ENCODE measurements at regions not wholly inside any gene's neighbourhood (a gene's known extent, or its start where the extent isn't known, plus 50 kb on each side); places are given as distances from the start of the nearest gene placed in this dataset.
"Not testable (repeated sequence)": the region's sequence is repeated elsewhere in the genome, so short reads cannot be mapped to it uniquely, and the experiment has no call there.

DNA sequence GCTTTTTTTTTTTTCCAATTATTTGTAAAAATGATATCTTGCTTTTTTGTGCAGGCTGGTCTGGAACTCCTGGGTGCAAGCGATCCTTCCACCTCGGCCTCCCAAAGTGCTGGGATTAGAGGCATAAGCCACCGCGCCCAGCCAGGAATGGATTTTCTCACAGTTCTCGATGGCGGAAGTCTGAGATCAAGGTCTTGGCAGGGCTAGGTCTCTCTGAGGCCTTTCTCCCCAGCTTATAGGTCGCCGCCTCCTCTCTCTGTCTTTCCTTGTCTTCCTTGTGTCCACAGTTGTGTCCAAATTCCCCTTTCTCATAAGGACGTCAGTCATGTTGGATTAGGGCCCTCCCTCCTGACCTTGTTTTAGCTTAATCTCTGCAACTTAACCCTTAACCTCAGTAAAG is 200.5 kb downstream of the UQCRFS1 start:
- DNase-seq (ENCODE audit: low read depth) = no peak

DNA sequence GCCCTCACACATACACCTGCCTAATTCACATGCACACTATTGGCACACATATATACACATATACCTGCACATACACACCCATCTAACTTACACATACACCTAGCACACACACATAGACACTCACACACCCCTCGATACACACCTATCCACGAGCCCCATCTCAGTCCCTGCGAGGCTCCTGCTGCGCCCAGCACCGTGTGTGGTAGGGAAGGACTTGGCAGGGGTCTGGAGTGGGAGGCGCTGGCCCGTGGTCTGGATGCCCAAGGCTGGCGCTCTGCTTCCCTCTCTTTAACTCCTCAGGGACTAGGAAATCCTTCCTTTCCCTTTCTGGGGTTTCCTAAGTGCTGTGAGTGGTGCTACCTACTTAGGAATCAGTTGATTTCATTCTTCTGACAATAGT is 202.7 kb downstream of the UQCRFS1 start:
- DNase-seq (ENCODE audit: low read depth) = no peak

DNA sequence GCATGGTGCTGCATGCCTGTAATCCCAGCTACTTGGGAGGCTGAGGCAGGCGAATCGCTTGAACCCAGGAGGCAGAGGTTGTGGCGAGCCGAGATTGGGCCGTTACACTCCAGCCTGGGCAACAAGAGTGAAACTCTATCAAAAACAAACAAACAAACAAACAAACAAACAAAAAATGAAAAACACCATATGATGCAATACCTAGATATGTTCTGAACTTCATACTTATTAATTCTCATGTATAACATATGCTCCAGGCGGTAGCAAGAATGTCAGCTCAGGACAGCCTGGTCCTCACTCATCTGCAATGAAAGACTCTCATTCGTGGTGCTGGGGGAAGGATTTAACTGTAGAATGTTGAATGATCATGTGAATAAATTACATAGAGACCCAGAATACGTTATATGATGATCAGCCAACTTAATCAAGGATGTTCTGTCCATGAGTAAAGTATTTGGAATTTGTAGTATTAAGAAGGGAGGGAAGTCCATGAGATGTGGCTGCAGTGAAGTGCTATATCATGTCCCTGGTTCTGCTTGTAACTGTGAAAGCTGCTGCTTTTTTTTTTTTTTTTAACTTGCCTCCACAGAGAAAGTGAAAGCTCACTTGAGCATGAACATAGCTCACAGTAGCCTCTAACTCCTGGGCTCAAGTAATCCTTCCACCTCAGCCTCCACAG is 206.8 kb downstream of the UQCRFS1 start:
- DNase-seq (ENCODE audit: low read depth) = no peak

DNA sequence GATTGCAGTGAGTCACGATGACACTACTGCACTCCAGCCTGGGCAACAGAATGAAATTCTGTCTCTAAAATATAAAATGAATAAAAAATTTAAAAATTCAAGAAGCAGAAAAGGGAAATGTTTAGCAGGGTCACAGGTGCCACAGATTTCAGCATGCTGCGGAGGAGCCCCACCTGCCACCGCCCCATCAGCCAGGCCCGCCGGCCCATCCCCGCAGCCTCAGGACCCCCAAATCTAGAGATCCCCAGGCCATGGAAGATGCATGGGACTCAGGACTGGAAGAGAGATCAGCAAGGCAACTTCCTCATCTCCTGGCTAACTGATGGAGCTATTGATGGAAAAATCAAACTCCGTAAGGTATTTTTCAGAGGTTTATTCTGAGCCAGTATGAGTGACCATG is 208.2 kb downstream of the UQCRFS1 start:
- no peak for DNase-seq (ENCODE audit: low read depth)

DNA sequence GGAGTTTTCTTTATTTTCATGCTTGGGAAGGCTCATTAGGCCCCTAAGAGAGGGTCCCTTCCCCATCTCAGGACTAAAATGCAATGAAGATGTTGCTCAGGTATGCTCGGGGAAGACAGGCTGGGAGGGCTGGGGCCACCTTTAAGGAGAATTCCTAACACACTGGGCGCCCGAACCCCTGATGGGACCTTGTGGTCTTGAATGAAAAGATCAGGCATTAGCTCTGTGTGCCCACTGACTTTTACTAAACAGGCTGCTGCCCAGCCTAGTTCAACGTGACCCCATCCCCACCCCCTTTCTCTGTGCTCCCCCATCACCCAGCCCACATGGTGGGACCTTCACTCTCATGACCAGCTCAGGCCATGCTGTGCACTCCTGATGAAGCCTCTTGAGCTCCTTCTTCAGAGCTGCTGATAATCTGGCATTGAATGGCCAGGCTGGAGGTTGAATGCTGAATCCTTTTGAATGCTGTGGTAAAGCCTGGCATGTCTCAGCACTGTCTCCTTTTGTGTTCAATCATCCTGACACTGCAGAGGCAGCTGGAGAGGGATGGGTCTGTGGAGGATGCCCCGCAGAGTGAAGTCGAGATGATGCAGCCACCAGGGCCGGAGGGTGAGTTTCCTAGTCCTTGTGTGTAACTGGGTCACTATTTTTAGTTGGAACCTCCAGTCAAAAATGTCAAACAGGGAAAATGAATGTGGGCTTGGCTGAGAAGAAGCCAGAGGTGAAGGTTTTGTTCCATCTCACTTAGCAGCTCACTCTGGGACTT is 209.1 kb downstream of the UQCRFS1 start:
- no peak for DNase-seq (ENCODE audit: low read depth)

DNA sequence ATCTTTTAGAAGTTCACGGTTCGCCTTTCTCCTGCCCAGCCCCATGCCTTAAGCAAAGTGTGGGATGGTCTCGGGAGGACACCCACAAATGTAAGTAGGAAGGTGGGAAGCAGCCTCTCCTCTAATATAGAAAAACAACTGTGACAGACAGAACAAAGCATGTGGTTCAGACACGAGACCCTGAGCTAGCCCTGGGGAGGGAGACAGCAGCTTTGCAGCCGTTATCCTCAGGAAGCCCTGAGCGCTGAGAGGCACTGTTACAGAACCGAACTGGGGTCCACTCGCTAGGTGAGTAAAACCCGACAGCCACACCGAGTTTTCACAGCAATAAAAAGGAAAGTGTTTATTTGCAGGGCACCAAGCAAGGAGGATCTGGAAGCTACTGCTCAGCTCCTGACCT is 210.6 kb downstream of the UQCRFS1 start:
- DNase-seq (ENCODE audit: low read depth) = no peak

DNA sequence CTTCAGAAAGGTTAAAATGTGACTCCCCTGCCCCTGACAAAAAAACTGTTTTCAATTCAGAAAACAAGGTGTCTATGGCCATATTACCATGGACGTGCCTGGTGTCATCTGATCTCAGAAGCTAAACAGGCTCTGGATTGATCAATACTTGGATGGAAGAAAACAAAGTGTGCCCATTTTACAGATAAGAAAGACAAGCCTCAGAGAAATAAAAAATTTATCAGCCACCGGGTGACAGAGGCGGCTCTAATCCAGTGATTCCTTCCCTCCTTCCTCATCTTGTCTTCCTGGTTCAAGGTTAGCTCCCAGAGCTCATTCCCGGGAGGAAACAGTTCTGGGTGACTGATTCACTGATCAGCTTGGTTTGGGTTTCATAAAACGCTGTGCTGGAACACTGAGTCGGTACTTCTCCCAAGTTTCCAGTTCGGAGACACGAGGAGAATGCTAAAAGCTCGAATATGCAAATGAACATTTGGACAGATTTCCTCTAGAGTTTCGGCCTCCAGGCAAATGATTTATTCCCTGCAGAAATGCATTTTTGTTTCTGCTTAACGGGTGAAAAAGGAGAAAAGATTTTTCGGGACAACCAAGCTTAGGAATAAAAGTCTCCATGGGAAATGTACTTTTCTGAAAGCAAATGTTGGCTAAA is 211.2 kb downstream of the UQCRFS1 start:
- no peak for DNase-seq (ENCODE audit: low read depth)

DNA sequence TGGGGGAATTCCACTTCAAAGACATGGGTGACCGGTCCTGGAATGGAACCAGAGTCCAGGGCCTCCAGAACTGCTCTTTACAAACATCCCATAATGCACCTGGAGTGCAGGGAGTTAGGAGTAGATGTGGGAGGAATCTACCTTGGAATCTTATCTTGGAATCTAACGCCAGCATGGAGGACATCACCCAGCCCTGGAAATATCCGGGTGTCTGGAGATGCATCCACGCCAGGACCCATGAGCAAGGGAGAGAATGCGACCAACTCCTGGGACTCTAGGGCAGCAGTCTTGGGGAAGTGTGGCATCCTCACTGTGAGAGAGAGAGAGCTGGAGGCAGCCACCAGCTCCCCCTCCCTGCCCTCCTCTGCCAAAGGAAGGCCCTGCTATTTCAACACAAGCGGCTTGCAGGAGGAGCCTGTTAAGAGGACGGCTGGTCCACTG is 211.8 kb downstream of the UQCRFS1 start:
- no peak for DNase-seq (ENCODE audit: low read depth)

DNA sequence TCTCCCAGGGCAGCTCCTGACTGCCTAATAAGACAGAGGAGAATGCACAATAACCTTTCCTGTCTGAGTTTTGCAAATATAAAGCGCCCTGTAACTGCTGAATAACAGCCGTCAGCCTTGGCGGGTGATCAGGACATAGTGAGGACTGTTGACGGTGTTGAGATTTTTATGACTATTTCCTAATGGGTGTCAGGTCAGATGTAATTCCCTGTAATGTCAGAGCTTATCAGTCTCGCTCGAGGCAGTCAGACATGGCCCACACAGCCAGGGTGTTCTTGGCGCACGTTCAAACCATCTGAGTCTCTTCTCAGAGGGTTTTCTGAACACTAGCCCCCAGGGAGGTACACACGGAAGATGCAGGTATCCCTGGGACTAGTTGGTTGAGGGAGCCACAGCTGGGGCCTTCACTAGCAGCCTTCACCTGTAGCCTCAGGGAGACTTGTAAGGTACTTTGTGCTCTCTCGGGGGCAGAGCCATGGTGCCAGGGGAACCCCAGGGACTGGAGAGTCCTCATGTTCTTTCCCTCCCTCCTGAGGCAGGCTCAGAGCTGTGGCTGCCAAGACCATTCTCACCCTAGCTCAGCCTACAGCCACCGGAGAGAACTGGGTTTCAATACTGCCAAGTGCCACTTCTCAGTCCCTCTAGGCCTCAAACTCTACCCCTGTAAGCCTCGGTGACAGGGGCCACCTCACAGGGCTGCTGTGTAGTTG is 213.1 kb downstream of the UQCRFS1 start:
- no peak for DNase-seq (ENCODE audit: low read depth)

DNA sequence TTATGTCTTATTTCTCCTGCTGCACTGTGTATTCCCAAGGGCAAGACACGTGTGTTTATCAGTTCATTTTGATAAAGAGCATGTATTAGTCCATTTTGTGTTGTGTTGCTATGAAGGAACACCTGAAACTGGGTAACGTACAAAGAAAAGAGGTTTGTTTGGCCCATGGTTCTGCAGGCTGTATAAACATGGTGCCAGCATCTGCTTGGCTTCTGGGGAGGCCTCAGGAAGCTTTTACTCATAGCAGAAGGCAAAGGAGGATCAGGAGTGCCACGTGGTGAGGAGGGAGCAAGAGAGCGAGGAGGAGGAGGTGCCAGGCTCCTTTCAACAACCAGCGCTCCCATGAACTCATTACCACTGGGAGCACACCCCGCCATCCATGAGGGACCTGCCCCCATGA is 214.0 kb downstream of the UQCRFS1 start:
- DNase-seq (ENCODE audit: low read depth) = no peak

DNA sequence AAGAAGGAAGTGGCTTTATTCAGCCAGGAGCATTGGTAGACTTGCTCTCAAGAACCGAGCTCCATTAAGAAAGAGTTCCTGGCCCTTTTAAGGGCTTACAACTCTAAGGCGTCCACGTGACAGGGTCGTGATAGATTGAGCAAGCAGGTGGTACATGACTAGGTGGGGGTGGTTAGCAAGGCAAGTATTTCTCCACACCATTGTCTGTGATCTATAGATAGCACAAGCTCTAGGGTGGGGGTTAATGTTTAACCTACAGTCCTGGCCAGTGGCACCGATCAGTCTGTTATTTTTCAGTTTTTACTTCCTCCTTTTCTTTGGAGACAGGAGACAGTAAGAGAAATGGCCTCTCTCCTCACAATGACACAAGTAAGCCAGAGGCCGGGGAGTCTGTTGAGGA is 215.1 kb downstream of the UQCRFS1 start:
- not testable (repeated sequence) for DNase-seq (ENCODE audit: low read depth)

DNA sequence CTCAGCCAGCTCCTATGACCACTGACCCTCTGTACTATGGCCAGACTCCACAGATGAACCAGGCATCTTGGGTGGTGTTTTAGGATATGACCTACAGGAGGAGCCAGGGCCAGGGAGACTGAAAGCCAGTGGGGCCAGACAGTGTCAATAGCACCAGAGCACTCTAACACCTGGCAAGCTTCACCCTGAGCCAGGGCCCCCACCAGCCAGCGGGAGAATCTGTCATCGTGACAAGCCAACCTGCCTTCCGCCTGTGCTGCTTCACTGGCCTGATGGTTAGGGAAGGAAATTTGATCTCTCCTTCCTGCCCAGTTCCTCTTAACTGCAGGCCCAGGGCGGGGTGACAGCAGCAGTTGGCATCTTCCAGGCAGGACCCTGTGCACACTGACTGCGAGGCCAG is 222.4 kb downstream of the UQCRFS1 start:
- no peak for DNase-seq (ENCODE audit: low read depth)

DNA sequence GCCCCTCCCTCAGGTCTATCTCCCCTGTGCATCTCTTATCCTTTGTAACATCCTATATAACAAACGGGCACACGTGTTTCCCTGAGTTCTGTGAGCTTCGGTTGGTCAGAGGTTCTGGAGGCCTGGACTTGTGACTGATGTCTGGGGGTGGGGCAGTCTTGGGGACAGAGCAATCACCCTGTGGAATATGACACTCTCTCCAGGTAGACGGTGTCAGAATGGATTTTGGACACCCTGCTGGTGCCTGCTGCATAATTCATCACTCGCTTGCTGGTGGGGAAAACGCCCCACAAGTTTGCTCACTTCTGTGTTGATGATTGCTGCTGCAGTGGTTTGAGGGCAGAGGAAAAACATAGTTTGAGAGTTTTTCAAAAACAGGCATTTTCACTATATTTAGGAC is 223.2 kb downstream of the UQCRFS1 start:
- no peak for DNase-seq (ENCODE audit: low read depth)

DNA sequence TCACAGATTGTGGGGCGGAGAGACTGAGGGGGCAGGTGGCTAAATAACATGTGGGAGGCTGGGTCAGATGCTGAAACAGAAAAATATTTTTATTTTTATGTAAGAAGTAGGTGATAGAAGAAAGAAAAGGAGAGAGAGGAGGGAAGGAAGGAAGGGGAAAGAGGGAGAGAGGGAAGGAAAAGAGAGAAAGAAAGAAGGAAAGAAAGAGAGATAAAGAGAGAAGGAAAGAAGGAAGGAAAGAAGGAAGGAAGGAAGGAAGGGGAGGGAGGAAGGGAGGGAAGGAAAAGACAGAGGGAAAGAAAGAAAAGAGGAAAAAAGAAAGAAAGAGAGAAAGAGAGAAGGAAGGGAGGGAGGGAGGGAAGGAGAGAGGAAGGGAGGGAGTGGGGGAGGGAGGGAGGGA is 224.9 kb downstream of the UQCRFS1 start:
- DNase-seq (ENCODE audit: low read depth) = no peak

DNA sequence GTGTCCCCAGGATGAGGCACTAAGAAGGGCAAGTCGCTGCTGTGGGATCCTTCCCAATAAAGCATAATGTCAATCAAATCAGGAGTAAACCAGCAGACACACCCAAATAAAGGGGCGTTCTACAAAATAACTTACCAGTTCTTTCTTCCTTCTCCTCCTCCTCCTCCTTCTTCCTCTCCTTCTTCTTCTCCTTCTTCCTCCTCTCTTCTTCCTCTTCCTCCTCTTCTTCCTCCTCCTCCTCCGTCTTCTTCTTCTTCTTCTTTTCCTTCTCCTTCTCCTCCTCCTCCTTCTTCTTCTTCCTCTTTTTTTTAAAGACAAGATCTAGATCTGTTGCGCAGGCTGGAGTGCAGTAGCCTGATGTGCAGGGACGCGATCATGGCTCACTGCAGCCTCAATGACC is 225.8 kb downstream of the UQCRFS1 start:
- no peak for DNase-seq (ENCODE audit: low read depth)

DNA sequence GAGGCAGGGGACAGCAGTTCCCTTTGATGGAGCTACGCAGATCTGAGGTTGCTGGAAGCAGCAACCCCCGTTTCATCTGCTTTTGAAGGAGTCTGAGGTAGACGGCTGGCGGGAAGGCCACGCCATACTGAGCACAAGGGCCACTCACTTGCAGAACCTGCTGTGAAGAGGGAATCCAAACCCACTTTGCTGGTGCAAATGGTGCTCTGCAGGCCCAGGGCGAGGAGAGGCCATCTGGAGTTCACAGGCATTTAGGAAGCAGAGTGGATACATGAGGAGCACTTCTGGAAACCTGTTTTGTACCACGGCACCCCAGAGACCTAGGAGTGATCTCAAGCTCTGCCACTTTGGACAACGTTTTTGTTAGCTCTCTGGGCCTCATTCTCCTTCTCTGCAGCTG is 227.8 kb downstream of the UQCRFS1 start:
- no peak for DNase-seq (ENCODE audit: low read depth)

DNA sequence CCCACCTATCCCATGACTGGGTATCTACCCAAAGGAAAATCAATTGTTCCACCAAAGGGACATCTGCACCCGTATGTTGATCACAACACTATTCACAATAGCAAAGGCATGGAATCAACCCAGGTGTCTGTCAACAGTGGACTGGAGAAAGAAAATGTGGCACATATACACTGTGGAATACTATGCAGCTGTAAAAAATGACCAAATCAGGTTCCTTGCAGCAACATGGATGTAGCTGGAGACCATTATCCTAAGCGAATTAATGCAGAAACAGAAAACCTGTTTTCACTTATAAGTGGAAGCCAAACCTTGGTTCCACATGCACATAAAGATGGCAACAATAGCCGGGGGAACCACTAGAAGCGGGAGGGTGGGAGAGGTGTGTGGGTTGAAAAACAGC is 228.6 kb downstream of the UQCRFS1 start:
- no peak for DNase-seq (ENCODE audit: low read depth)

DNA sequence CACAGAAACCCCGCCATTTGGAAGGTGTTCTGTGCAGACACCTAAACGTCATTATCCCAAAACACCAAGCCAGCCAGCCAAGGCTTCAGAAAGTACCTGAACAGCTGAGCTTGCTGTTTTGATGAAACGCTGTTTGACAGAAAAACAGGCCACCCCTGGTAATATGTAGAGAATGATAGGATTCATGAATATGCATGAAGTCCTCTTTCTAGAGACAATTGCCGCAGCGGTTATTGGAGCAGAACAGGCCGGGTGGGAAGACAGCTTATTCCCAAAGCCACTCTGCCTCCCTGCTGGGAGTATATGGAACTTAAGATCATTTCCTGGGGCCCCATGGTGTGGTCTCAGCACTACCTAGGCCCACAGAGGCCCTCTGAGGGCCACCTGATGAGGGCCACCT is 229.5 kb downstream of the UQCRFS1 start:
- DNase-seq (ENCODE audit: low read depth) = no peak

DNA sequence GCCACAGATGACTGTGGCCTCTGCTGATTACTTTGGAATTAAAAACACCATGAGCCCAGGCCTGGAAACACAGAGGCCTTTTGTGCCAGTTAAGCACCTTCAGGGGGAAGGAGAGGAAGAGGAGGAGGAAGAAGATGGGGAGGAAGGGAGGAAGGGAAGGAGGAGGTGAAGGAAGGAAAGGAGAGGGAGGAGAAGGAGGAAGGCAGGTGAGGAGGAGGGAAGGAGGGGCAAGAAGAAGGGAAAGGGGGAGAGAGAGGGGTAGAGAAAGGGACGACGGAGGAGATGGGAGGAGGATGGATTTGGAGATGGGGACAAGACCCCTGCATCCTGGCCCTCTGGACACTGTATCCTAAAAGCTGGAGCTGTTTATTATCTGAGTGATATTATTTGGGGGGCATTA is 231.0 kb downstream of the UQCRFS1 start:
- no peak for DNase-seq (ENCODE audit: low read depth)

DNA sequence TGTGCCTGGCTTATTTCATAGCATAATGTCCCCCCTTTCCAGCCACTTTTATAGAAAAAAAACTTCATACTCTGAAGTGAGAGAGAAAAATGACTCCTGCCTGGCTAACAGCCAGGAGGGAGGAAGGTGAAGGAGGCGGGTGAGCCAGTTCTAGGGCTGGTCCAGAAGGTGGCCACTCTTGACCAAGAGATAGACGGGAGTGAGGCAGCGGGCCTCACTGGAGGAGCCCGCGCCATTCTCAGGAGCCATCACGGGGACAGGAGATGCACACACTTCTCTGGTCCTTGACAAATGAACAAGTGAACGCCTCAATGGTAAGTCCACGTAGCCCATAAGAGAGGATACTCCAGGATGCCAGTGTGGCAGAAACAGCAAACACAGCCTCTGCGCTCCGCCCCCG is 231.4 kb downstream of the UQCRFS1 start:
- no peak for DNase-seq (ENCODE audit: low read depth)

DNA sequence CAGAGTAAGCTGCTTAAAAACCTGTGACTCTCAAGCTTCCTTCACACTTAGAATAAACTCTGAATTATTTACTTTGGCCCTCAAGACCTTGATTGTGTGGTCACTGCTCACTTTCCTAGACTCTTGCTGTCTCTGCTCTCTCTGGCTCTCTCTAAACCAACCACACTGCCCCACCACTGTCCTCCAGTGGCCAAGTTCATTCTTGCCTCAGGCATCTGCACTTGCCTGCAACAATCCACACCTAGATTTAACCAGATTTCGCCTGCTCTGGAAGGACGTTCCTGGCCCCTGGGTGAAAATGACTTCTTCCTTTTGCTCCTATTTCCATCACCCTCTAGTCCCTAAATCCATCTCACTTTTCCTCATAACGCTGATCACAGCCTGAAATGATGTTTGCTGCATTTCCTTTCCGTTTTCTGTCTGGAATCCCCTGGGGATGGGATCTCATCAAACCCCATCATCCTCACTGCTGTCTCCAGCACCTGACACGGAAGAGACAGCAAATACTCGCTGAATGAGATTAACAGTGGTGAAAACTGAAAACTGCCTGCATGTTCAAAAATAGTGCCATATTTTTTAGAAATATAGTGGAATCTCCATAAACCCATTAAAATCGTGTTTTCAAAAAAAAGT is 232.6 kb downstream of the UQCRFS1 start:
- DNase-seq (ENCODE audit: low read depth) = no peak

DNA sequence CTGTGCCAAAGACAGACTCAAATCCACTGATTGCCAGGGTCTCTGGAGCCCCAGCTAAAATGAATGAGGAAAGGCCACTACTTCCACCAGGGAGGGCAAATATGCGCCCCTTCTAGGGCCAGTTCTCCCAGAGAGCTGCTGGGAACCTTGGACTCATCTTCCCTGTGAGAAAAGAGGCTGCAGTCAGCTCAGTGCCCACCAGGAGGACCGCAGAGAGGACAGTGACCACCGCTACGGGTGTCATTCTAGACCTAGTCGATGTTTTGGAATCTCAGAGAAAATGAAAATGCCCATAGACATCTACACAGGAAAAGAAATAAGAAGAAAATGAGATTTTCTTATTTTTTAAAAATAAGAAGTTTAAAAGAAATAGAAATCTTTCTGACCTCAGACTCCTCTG is 235.1 kb downstream of the UQCRFS1 start:
- no peak for DNase-seq (ENCODE audit: low read depth)

All from stimulated activated CD8-positive, alpha-beta memory T cell treated with anti-CD3 and anti-CD28 coated beads, Interleukin-7, amount 100 ng/mL, for 24 hours (primary cell).